HuH-7 (cell line): ENCODE measurements at regions not wholly inside any gene's neighbourhood (a gene's known extent, or its start where the extent isn't known, plus 50 kb on each side); places are given as distances from the start of the nearest gene placed in this dataset.

Experiments used
- DNase-seq: peaks from one replicate; pipeline ENCODE4 v3.0.0; 2011; ENCODE audit warnings: low spot score

DNA sequence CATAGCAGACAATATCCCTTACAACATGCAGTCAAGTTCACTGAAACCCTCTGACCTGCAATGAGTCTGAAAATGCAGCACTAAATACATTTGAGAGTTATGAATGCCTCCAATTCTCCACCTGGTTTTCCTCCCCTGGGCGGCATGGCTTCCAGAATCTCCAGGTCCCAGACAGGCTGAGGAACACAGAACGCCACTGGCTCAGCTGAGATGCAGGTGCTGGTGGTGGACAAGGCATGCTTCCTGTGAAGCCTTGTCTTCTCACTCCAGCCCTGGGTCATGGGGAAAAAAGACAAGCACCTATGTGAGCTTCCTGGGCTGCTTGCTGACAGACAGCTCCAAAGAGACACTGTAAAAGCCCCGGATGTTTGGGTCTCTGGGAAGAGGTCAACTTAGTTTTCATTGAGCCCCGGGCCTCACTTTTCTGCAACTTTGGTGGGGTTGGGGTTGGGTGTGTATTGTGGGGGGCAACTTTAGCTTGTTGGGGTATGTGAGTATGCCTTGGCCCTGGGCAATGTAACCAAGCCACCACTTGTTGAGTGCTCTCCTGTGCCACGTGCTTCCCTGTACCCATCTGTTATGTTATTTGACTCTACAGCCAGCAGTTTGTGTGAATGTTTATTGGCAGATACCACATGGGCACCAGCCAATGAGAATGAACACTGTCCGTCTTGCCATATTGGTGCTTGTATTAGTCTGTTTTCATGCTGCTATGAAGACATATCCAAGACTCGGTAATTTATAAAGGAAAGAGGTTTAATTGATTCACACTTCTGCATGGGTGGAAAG is 127.8 kb downstream of the EMX2 start:
- DNase-seq = no peak

DNA sequence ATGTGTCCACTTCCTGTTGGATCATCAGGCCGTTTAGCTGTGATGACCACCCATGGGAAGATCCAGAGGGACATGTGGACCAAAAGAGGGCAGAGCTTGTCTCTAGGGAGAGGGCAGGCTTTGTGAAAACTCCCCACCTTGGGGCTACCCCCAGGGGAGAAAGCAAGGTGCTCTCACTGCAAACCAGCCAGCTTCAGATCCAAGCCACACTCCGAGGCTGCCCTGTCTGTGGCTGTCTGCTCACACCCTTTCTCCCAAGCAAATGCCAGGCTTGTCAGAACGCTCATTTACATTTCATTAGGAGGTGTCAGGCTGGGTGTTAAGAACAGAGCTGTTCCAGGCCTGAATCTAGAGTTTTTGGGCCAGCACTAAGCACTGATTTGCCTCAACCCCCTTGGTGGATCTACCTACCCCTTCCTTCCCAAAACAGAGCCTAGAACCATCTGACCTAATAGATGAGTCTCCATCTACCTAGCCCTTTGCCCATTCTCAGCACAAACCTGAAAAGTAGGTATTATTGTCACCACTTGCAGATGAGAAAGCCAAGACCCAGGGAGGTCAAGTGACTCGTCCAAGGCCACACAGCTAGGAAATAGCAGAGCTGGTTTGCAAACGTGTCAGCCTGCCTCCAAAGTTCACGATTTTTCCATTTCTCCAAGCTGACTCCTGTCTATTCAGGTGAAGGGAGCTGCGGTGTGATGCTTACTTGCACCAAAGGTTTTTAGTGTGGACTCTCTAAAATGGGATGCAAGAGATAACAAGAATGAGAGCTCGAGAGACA is 130.9 kb downstream of the EMX2 start:
- DNase-seq = no peak

DNA sequence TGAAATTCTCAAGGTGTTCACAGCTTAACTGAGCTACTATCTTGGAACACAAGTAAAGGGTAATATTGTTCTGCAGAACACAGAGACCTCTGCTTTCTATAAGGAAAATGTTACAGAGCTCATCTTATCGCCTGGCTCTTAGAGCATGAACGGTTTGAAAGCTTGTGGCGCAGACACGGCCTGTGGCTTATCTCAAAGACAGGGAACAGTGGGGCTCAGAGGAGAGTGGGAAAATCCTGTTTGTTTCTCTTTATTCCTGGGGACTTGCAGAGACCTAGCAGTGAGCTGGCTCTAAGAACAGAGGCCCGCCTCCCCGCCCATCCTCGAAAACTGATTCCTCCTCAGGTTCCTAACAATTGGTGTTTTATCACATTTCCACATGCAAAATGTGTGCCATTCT is 131.7 kb downstream of the EMX2 start:
- no peak for DNase-seq

DNA sequence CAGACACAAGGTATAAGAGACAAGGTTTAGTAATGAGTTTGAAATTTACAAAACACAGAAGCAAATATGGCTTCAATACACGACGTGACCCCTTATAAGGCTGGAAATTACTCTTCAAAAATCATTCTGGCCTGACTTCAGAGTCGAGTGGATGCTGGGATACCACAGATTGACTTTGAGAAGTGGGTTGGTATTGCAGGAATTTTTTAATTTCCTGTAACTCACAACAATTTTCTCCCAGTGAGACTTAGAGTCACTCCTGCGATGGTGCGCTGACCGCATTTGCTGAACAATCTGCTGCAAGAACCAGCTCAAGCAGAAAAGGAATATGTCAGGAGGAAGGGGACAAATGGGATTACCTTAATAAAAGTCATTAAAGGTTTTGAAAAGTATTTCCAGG is 132.1 kb downstream of the EMX2 start:
- no peak for DNase-seq

DNA sequence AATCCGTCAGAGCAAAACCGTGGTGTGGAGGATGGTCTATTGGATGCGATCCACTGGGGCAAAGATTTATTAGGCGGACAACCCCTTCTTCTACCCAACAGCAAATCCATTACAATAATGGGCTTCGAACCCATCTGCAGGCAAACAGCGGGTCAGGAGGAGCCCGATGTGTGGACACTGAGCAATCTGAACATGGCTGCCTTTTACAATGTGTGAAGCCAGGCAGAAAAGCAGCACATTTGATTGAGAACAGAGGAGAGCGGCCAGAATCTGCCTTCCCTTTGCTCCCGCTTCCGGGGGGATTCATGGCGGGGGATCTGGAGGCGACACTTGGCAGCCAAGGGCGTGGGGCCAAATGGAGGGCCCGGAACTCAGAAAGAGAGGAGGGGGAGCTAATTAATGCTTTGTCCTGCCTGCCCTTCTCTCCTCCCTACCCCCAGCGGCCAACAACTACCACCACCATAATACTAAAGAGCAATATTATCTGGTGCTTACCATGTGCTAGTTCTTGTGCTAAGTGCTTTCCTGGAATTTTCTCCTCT is 133.0 kb downstream of the EMX2 start:
- DNase-seq = no peak

DNA sequence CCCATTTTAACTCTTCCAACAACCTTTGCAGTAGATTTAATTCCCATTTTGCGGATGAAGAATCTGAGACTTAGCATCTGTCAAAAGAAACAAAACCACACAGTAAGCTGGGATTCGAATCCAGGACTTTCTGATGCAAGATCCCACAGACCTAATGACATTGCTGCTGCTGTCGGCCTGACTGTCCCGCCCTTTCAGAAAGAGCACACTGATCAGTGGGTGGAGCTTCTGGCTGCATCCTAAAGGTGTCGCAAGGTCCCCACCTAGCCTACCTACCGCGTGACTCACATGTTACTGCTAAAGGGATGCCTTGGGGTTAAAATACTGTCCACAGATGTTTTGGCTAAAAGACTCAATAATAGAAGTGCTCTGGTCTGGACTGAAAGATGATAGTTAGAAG is 134.7 kb downstream of the EMX2 start:
- DNase-seq = no peak

- no peak for DNase-seq
Measured at GRCh38 chr10:117677890-117678500, 135.4 kb downstream of the EMX2 start.

DNA sequence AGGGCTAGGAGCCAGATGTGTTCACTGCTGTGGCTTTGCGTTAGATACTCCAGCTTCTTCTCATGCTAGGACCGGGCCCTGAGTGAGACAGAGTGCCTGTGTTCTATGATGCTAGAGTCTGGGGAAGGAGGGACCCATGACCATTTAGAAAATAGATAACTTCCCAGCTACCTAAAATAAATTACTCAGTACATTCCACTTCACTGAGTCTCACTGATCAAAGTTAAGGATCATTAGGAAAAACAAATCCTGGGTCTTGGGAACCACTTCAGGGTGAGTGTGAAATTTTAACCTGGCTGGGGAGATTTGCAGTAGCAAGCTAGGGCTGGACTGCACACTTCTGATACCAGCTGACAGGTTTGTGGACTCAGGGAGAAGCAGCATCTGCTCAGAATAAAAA is 138.1 kb downstream of the EMX2 start:
- no peak for DNase-seq

GRCh38 chr10:117681104-117681503 is 138.6 kb downstream of the EMX2 start:
- no peak for DNase-seq

DNA sequence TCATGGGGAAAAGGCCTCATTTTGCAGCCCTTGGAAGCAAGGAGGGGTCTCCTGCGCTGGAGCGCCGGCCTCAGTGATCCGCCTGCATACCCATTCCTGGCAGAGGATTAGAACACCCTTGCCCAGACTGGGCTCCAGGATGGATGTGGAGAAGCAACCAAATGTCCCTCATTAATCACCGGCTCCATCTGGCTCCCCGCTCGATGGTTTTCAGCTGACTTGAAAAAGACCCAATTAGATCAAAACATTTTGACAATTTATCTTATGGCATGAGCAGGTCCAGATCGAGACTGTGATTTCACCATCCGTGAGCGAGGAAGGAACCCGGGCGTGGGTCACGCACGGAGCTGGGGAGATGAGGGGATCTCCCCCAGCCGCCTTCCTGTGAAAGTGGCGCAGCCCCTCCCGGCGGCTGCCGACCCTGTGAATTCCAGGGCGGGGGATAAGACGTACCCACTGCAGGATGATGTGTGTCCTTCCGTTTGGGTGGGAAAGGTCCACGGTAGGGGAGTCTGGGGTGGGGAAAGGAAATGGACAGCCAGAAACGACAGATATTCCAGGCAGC is 141.6 kb downstream of the EMX2 start:
- DNase-seq = no peak

DNA sequence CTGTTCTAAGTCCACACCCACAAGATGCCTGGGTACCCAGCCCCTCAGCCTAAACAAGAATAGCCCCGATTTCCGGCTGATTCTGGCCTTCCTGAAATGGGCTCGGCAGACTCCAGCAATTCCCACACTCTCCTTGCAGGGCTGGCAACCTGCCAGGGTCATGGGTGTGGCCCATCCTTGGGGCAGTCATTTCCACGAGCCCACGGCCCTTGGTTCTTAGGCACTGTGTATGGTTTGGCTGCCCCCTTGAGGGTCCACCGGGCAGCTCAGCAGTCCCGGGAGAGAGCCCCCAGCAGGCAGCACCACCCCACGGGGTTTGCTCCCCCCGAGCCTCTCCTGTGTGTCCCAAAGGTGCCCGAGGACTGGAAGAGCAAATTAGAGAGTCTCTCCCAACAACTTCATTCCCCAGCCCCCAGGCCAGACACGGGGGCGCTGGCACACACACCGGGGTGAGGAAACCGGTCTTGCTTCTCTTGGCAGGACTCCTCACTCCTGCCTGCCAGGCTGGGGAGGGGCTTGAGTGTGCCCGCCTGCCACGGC is 142.2 kb downstream of the EMX2 start:
- DNase-seq = no peak

DNA sequence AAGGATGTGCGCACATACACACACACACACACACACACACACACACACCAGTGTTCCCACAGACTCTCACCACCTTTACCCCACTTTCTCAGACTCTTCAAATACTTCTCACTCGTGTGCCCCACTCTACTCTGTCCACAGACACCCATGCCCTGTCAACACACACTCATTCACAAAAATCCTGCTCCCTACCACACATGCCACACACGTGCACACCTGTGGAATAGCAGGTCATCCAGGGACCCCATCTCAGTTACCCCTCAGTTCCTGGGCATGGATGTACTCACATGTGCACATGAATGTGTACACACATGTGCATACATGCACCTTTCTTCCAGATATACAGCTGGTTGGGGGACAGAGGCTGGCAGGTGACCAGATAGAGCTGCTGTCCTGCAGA is 142.9 kb downstream of the EMX2 start:
- no peak for DNase-seq

- no peak for DNase-seq
Measured at GRCh38 chr10:117686606-117687005, 144.1 kb downstream of the EMX2 start.

GRCh38 chr10:117688358-117688757 is 145.8 kb downstream of the EMX2 start:
- no peak for DNase-seq

GRCh38 chr10:117689566-117689965 is 147.0 kb downstream of the EMX2 start:
- DNase-seq = no peak

DNA sequence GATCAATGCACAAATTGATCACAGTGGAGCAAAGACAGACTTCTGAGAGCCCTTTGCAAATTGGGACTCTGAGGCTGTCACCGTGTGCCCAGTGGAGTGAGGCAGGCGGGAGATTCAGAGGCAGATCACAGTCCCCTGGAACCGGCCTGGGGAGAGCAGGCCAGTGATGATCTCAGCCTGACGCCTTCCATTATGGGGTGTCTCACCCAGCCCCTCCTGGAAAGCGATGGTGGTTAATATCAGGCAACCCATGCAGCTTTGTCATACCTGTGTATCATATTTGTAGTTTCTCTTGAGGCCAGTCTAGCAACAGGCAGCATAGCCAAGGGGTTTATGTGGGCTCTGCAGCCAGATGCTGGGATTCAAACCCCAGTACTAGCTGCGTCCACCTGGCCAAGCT is 147.8 kb downstream of the EMX2 start:
- no peak for DNase-seq

- DNase-seq = no peak
Measured at GRCh38 chr10:117694190-117694589, 151.6 kb downstream of the EMX2 start.

- DNase-seq = no peak
Measured at GRCh38 chr10:117697402-117697801, 154.9 kb downstream of the EMX2 start.

DNA sequence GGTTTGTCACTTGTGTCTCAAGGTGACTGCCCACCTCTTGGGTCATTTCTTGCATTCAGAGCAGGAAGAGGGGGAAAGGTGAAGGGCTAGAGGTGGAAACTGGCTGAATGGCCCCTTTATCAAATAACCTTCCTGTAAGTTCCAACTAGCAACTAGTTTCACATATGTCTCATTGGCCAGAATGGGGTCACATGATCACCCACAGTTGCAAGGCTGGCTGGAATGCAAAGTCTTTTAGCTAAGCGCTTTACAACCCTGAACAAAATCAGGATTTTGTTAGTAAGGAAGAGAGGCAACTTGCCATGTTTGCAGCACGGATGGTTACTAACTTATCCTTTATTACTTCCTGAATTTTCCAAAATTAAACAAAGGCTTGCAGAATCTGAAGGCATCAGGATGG is 156.3 kb downstream of the EMX2 start:
- DNase-seq = no peak

DNA sequence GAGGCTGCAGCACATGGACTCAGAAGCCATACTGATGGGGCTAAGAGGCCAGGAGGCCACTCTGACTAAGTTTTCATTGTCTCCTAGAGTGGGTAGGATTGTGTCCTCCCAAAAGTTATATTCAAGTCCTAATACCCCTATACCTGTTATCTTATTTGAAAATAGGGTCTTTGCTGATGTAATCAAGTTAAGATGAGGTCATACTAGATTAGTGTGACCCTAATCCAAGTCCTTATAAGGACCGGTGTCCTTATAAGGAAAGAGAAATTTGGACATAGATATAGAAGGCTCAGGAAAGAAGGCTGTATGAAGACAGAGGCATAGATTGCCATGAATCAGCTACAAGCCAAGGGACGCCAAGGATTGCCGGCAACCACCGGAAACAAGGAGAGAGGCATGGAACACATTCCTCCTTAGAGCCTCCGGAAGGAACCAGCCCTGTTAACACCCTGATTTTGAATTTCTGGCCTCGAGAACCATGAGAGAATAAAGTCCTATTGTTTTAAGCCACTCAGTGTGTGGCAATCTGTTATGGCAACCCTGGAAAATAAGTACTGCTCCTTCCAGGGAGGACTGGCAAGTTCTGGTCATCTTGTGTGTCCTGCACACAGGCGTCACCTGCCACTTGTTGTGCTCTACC is 157.0 kb downstream of the EMX2 start:
- no peak for DNase-seq

DNA sequence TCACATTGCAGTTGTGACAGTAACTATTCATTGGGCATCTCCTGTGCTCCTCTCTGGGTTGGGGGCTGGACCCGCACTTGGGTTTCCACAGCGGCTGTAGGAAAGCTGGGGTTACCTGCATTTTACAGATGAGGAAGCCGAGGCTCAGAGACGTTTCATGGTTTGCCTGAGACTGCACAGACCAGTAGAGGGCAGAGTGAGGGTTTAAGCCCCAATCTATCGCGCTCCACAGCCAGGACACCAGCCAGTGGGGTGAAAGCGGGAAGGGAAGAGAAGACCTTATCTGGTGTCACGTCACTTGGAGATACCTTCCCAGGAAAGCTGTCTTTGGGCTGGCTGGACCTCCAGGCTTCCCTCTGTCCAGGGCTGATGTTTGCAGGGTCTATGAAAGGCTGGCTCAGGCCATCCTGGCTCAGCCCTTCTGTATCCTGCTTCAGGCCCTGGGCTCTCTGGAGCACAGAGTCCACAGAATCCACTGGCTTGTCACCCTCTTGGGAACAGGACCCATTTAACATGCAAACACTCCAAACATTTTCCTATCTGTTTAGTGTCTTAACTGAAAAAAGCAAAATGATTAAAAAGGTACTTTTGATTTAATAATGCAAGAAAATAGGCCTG is 167.7 kb downstream of the EMX2 start:
- no peak for DNase-seq
